ENCODE measurements at regions not wholly inside any gene's neighbourhood (a gene's known extent, or its start where the extent isn't known, plus 50 kb on each side); places are given as distances from the start of the nearest gene placed in this dataset.

GRCh38 chr1:187326557-187326956, 497.8 kb downstream of the PLA2G4A start:
- Histone ChIP-seq H3K9me3 (ENCODE audit: insufficient read depth, low read length, severe bottlenecking) (no peaks in the 10 kb centered on the region), H3K27ac (ENCODE audit: low read length) (no peak overlapping the region), H3K4me1 (ENCODE audit: insufficient read depth, low read length) (no peaks in the 10 kb centered on the region), H3K4me2 (ENCODE audit: insufficient read depth, low read length) (no peak overlapping the region), H2AFZ (ENCODE audit: low read depth, low read length) (no peak overlapping the region), H3K79me2 (ENCODE audit: insufficient read depth, low read length) (no peaks in the 10 kb centered on the region), H3K9ac (ENCODE audit: low read depth, low read length) (no peak overlapping the region), H3K4me3 (ENCODE audit: low read depth in 1 of 2, low read length in 2 of 2) (no peak overlapping the region), H3K36me3 (ENCODE audit: insufficient read depth, low read length) (no peaks in the 10 kb centered on the region), H4K20me1 (ENCODE audit: insufficient read depth, low read length) (no peaks in the 10 kb centered on the region), H3K27me3 (ENCODE audit: insufficient read depth, low read length, poor library complexity) (no peaks in the 10 kb centered on the region)
- ATAC-seq (ENCODE audit: insufficient read depth, low read depth): no peak
- DNase-seq: no peak
- TF ChIP-seq CTCF (IDR thresholded peaks at IDR 0.05; ENCODE audit: borderline replicate concordance, extremely low read depth, low read length, poor library complexity, severe bottlenecking) (no peak), EZH2 (IDR thresholded peaks at IDR 0.05; ENCODE audit: borderline replicate concordance, low read depth, low read length, severe bottlenecking) (no peak)

GRCh38 chr1:187336441-187337168, 507.9 kb downstream of the PLA2G4A start:
- no peaks in the 10 kb centered on the region for H3K27me3 ChIP-seq (ENCODE audit: insufficient read depth, low read length, poor library complexity)
- no peaks in the 10 kb centered on the region for H3K4me1 ChIP-seq (ENCODE audit: insufficient read depth, low read length)
- no peak overlapping the region for H3K9ac ChIP-seq (ENCODE audit: low read depth, low read length)
- no peak overlapping the region for H2AFZ ChIP-seq (ENCODE audit: low read depth, low read length)
- DNase-seq (no peak), ATAC-seq (ENCODE audit: insufficient read depth, low read depth) (no peak)
- no peak overlapping the region for H3K4me2 ChIP-seq (ENCODE audit: insufficient read depth, low read length)
- H3K27ac ChIP-seq (ENCODE audit: low read length): no peak overlapping the region
- H3K9me3 ChIP-seq (ENCODE audit: insufficient read depth, low read length, severe bottlenecking): no peaks in the 10 kb centered on the region
- H3K36me3 ChIP-seq (ENCODE audit: insufficient read depth, low read length): no peaks in the 10 kb centered on the region
- H3K79me2 ChIP-seq (ENCODE audit: insufficient read depth, low read length): no peaks in the 10 kb centered on the region
- H3K4me3 ChIP-seq (ENCODE audit: low read depth in 1 of 2, low read length in 2 of 2): no peak overlapping the region
- TF ChIP-seq CTCF (IDR thresholded peaks at IDR 0.05; ENCODE audit: borderline replicate concordance, extremely low read depth, low read length, poor library complexity, severe bottlenecking): no peak
- no peak for TF ChIP-seq EZH2 (IDR thresholded peaks at IDR 0.05; ENCODE audit: borderline replicate concordance, low read depth, low read length, severe bottlenecking)
- H4K20me1 ChIP-seq (ENCODE audit: insufficient read depth, low read length): no peaks in the 10 kb centered on the region

- no peaks in the 10 kb centered on the region for H3K79me2 ChIP-seq (ENCODE audit: insufficient read depth, low read length)
Measured at GRCh38 chr1:187338762-187339412, 510.1 kb downstream of the PLA2G4A start.

More at GRCh38 chr1:187338762-187339412, 510.1 kb downstream of the PLA2G4A start:
- Histone ChIP-seq H2AFZ (ENCODE audit: low read depth, low read length) (no peak overlapping the region; the same call in 1 of the 2 replicates), H3K9ac (ENCODE audit: low read depth, low read length) (no peak overlapping the region), H3K9me3 (ENCODE audit: insufficient read depth, low read length, severe bottlenecking) (no peaks in the 10 kb centered on the region), H3K36me3 (ENCODE audit: insufficient read depth, low read length) (no peaks in the 10 kb centered on the region), H3K4me2 (ENCODE audit: insufficient read depth, low read length) (no peak overlapping the region), H3K4me1 (ENCODE audit: insufficient read depth, low read length) (no peaks in the 10 kb centered on the region), H3K27me3 (ENCODE audit: insufficient read depth, low read length, poor library complexity) (no peaks in the 10 kb centered on the region), H4K20me1 (ENCODE audit: insufficient read depth, low read length) (no peaks in the 10 kb centered on the region), H3K27ac (ENCODE audit: low read length) (no peak overlapping the region), H3K4me3 (ENCODE audit: low read depth in 1 of 2, low read length in 2 of 2) (no peak overlapping the region)
- no peak for DNase-seq
- no peak for ATAC-seq (ENCODE audit: insufficient read depth, low read depth)
- TF ChIP-seq CTCF (IDR thresholded peaks at IDR 0.05; ENCODE audit: borderline replicate concordance, extremely low read depth, low read length, poor library complexity, severe bottlenecking) (no peak), EZH2 (IDR thresholded peaks at IDR 0.05; ENCODE audit: borderline replicate concordance, low read depth, low read length, severe bottlenecking) (no peak)
